ENCODE measurements at regions not wholly inside any gene's neighbourhood (a gene's known extent, or its start where the extent isn't known, plus 50 kb on each side); places are given as distances from the start of the nearest gene placed in this dataset.

DNA sequence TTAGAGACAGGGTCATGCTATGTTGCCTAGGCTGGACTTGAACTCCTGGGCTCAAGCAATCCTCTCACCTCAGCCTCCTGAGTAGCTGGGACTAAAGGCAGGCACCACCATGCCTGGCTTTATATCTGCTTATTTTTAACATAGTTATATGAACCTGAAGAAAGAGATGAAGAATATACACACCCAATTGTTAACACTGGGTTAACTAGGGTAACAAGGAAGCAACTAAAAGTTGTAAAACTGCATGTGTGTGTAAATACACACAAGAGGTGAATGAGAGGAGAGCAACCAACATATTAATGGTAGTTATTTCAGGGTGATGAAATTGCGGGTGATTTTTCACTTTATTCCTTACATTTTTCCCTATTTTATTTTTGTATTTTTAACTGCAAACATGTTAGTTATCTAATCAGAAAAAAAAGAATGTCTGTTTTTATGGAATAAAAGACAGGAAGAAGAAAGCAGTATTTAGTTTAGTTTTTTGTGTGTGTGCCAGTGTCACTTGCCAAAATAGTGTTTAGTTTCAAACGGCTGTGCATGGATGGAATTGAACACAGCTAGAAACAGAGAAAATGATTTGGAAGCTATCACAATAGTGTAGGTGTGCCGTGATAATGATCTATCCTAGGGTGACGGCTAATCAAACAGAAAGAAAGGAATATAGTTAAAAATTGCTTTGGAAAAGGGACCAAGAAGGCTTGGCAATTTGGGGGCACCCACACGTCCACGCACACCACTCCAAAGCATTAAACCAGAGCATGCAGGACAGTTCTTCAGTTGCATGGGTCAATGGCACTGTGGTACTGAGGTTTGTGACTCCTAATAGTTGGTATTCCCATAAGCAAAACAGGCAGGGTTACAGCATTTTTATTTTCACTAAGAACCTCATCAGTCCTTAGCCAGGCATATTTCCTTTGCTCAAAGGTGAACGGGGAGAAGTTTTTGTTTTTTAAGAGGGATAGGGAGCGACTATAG, 89.1 kb upstream of the KLHL13 start:
- TF ChIP-seq, protein P1, sequence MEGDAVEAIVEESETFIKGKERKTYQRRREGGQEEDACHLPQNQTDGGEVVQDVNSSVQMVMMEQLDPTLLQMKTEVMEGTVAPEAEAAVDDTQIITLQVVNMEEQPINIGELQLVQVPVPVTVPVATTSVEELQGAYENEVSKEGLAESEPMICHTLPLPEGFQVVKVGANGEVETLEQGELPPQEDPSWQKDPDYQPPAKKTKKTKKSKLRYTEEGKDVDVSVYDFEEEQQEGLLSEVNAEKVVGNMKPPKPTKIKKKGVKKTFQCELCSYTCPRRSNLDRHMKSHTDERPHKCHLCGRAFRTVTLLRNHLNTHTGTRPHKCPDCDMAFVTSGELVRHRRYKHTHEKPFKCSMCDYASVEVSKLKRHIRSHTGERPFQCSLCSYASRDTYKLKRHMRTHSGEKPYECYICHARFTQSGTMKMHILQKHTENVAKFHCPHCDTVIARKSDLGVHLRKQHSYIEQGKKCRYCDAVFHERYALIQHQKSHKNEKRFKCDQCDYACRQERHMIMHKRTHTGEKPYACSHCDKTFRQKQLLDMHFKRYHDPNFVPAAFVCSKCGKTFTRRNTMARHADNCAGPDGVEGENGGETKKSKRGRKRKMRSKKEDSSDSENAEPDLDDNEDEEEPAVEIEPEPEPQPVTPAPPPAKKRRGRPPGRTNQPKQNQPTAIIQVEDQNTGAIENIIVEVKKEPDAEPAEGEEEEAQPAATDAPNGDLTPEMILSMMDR (conservative IDR thresholded peaks at IDR 0.05) = no peak
- Mint-ChIP-seq H3K4me1 (no peaks in the 10 kb centered on the region), H3K27me3 (ENCODE audit: low read depth) (no peaks in the 10 kb centered on the region), H3K9me3 (no peaks in the 10 kb centered on the region), H3K36me3 (ENCODE audit: low read depth) (no peaks in the 10 kb centered on the region), H3K4me3 (no peak overlapping the region), H3K27ac (ENCODE audit: unreplicated experiment) (no peak overlapping the region)
- DNase-seq (ENCODE audit: low read depth, low spot score) = no peak

DNA sequence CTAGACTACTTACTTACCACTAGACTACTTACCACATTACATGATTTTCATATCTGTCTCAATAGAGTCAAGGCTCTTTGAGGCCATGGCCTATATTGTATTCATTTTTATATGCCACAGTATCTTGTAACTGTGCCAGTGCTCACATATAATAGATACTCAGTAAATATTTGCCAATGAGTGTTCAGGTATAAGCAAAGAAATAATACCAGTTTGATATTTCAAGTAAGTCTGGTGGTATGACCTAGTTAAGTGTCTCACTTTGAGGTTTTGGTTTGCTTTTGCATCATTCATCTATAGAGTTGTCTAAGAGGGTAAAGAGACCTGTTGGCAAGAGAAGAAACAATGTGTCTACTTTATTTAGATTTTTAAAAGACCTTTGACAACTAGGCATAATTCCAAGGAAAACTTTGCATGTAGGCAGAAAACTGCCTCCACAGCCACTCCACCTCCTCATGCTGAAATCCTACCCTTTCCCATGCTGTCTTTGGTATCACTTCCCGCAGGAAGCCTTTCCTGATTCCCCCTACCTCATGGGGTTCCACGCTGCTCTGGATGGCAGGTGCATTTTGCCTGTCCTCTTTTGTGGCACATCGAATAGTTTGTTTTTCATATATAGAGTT, 91.3 kb upstream of the KLHL13 start:
- Mint-ChIP-seq H3K36me3 (ENCODE audit: low read depth) (no peaks in the 10 kb centered on the region), H3K9me3 (no peaks in the 10 kb centered on the region), H3K27ac (ENCODE audit: unreplicated experiment) (no peak overlapping the region), H3K27me3 (ENCODE audit: low read depth) (no peaks in the 10 kb centered on the region), H3K4me3 (no peak overlapping the region), H3K4me1 (no peaks in the 10 kb centered on the region)
- no peak for DNase-seq (ENCODE audit: low read depth, low spot score)
- TF ChIP-seq, protein P1 (conservative IDR thresholded peaks at IDR 0.05) = no peak

DNA sequence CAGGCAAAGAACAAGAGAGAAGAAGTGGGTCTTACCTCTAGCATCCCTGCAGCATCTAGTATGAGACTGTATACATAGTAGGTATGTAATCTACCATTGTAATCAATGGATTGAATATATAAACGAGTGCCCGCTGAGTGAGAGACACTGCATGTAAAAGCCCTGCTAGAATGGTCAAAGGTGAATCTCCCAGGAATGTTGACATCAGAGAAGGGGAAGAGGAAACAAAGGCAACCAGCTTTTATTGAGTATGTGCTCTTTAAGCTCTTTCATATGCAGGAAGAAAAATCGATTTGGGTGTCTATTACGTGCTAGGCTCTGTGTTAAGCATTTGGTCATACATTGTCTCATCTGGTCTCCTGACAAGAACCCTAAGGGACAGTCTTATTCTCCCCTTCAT, 91.9 kb upstream of the KLHL13 start:
- Mint-ChIP-seq H3K4me3 (no peak overlapping the region), H3K27me3 (ENCODE audit: low read depth) (no peaks in the 10 kb centered on the region), H3K9me3 (no peaks in the 10 kb centered on the region), H3K36me3 (ENCODE audit: low read depth) (no peaks in the 10 kb centered on the region), H3K27ac (ENCODE audit: unreplicated experiment) (no peak overlapping the region), H3K4me1 (no peaks in the 10 kb centered on the region)
- no peak for DNase-seq (ENCODE audit: low read depth, low spot score)
- TF ChIP-seq, protein P1 (conservative IDR thresholded peaks at IDR 0.05) = no peak

DNA sequence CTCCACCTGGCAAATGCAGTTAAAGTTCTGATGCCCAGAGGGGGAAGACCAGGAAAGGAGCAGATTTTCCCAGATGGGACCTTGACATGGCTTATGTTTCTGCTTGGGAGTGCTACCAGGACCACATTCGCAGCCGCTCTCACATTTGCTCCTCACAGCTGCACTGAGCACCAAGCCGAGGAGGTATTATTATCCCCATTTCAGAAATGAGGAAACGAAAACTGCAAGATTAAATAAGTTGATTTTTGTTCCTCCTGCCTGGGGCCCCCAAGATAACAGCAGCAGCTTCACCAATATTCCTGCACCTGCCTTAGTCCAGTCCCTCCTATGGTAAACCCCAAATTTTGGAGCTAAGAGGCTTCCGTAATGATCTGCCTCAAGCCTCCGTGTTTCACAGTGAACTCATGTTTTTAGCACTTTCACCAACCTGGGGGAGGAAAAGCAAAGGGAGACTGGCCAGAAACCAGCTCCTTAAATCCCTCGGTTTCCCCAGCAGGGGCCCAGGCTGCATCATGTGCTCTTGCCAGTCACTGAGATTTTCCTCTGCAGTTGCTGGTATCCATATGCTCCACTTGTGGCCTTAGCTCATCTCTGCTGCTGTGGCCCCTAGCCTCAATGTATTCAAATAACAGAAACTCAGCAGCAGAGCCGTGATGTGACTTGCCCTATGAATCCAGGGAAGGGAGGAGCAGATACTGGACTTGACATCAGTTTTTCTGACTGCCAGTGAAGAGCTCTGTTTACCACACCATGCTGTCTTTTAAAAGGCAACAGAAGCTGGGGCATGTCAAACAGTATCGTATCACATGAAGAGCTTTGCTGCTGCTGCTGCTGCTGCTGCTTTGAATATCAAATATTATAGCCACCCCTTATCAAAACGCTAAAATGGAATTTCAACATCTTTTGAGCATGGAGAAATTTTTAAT, 95.5 kb upstream of the KLHL13 start:
- TF ChIP-seq, protein P1 (conservative IDR thresholded peaks at IDR 0.05) = no peak
- H3K9me3 Mint-ChIP-seq = peaks cover 3% of the 10 kb centered on the region
- H3K36me3 Mint-ChIP-seq (ENCODE audit: low read depth) = no peaks in the 10 kb centered on the region
- no peak for DNase-seq (ENCODE audit: low read depth, low spot score)
- no peak overlapping the region for H3K27ac Mint-ChIP-seq (ENCODE audit: unreplicated experiment)
- H3K4me1 Mint-ChIP-seq = no peaks in the 10 kb centered on the region
- no peak overlapping the region for H3K4me3 Mint-ChIP-seq
- H3K27me3 Mint-ChIP-seq (ENCODE audit: low read depth) = no peaks in the 10 kb centered on the region

DNA sequence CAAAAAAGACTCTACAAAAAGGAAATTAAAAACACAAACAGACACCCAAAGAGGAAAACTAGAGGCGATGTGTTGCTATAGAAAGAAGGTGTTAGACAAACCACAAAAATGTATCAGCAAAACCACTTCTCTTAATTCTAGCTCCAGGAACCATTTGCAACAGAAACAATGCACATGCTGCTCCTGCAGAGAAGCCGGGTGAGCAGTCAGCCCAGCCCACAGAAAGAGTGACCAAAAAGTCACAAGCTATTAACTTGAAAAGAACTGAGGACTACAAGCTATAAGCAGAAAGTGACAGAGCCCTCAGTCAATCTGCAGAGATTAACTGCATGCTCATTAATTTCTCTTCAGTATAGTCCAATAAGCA, 96.2 kb upstream of the KLHL13 start:
- no peaks in the 10 kb centered on the region for H3K36me3 Mint-ChIP-seq (ENCODE audit: low read depth)
- no peak overlapping the region for H3K4me3 Mint-ChIP-seq
- H3K27ac Mint-ChIP-seq (ENCODE audit: unreplicated experiment) = no peak overlapping the region
- no peaks in the 10 kb centered on the region for H3K27me3 Mint-ChIP-seq (ENCODE audit: low read depth)
- H3K9me3 Mint-ChIP-seq = peaks cover 3% of the 10 kb centered on the region
- no peaks in the 10 kb centered on the region for H3K4me1 Mint-ChIP-seq
- TF ChIP-seq, protein P1 (conservative IDR thresholded peaks at IDR 0.05) = no peak
- no peak for DNase-seq (ENCODE audit: low read depth, low spot score)

Measured in neural crest cell (in vitro differentiated cells).